ENCODE measurements at regions not wholly inside any gene's neighbourhood (a gene's known extent, or its start where the extent isn't known, plus 50 kb on each side); places are given as distances from the start of the nearest gene placed in this dataset.
"Not testable (repeated sequence)": the region's sequence is repeated elsewhere in the genome, so short reads cannot be mapped to it uniquely, and the experiment has no call there.

DNA sequence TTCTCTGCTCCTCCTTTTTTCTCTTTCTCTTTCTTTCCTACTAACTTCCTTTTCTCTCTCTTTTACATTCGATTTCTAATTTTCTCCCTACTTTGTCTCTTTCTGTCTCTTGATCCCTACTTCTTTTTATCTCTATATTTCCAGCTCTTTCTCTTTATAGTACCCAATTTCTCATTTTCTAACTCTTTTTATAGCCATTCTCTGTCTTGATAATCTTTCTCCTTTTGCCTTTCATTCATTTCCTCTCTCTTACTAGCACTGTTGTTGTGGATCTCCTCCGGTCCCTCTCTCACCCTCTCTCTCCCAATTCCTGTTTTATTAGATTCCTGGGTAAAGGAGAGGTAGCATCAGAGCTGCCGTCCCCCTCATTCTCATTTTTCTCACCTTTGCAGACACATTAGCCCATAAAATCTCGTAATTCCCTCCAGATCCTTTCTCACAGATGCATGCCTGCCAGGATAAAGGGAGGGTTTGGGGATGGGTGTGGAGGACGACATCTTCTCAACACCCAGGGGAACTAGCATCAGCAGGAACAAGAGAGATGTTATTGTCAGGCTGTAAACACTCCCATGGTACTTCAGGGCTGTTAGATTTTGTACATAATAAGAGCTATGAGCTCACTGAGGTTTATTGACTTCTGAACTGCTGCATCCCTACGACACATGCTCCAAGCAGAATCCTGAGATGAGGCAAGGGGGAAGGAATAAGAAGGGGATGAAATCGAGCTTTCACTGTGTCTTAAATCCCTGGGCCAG, 159.0 kb upstream of the GALNT2 start:
- intact Hi-C loops (cut with micrococcal nuclease): no loop called here

DNA sequence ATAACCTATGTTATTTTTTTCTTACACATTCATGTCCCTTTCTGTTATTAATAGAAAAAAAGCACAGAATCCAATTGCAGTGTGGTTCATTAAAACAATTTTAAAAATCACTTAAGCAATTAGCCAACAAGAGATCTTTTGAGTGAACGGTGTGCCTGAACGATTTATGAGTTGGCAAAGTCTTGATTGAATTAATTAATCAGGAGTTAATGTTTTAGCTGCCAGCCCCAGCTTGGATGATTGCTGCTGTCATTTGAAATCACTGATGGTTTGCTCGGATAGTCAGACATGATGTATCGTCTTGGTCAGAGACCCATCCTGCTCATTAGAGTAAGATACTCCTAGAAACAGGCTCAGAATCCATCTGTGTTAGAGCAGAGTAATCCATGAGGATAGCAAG, 158.3 kb upstream of the GALNT2 start:
- intact Hi-C loops (cut with micrococcal nuclease): no loop called here

DNA sequence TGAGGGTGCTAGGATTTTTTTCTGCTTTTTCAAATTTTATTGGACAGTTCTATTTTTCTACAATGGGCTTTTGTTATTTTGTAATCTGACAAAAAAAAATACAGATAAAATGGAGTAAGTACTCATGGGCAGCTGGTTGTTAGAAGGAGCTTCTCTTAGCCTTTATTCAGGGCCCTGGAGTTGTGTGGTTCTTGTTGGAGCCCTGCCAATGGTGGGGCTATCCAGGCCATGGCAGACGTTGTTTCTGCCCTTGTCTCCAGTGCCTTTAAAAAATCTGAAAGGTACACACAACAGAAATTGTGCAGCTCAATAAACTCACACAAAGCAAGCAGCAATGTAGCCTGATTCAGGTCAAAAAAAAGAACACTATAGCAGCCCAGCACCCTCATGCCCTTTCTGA, 153.5 kb upstream of the GALNT2 start:
- intact Hi-C loops (cut with micrococcal nuclease): no loop called here

GRCh38 chr1:229919488-229919887, 147.6 kb upstream of the GALNT2 start:
- intact Hi-C loops (cut with micrococcal nuclease): not testable (repeated sequence)

DNA sequence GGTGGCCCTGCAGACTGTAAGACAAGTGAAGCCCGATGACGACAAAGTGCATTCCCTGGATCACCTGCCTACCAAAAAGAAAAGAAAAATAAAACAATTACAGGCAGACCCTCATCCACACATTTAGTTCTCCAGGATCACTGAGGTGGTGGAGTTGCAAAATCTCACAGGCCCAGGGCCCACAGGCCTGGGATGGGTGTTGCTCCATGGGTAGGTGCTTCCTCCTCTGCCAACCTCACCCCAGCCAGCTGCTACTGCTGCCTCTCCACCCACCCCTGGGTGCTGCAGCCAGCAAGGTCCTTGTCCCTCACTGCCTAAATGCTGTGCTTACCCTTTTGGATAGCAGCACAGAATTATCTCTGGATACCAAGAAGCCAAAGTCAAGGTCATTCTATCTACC, 146.4 kb upstream of the GALNT2 start:
- intact Hi-C loops (cut with micrococcal nuclease): no loop called here

GRCh38 chr1:229922249-229922648, 144.8 kb upstream of the GALNT2 start:
- intact Hi-C loops (cut with micrococcal nuclease): no loop called here

- intact Hi-C loops (cut with micrococcal nuclease): no loop called here
Observed at GRCh38 chr1:229924639-229925038, 142.4 kb upstream of the GALNT2 start.

DNA sequence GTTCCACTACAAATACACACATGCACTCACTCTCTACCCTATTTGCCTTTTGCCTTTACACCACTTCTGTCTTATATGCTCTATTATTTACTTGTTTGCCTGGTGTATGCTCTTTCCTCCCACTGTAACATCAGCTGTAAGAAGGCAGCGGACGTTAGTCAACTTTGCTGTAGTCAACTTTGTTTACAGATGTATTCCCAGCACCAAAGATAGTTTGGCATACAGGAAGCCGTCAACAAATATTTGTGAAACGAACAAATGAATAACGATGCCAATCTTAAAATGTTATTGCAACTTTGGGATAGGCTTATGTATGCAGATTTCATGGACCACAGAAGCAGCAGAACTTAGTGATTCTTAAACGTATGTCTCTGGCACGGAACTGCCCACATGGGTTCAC, 138.3 kb upstream of the GALNT2 start:
- intact Hi-C loops (cut with micrococcal nuclease): no loop called here

- intact Hi-C loops (cut with micrococcal nuclease): not testable (repeated sequence)
Observed at GRCh38 chr1:229931751-229932150, 135.3 kb upstream of the GALNT2 start.

GRCh38 chr1:229935157-229935556, 131.9 kb upstream of the GALNT2 start:
- intact Hi-C loops (cut with micrococcal nuclease): not testable (repeated sequence)

- intact Hi-C loops (cut with micrococcal nuclease): no loop called here
Observed at GRCh38 chr1:229938551-229938950, 128.5 kb upstream of the GALNT2 start.

DNA sequence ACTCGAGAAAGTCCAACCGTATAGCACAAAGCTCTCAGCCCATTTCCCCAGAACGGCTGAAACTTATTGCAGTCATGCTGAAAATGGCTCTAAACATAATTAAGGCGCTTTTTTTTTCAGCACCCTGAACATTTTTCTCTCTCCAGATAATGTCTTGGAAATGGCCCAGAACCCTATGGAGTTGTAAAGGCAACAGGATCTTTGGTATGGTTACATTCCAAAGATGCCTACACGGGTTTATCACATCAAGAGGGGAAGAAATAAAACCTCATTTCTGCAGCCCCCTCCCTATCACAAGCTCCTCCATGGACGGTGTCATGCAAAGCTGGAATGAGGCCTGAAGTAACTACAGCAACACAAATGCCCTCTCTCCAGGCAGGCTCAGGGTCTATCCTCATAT, 126.4 kb upstream of the GALNT2 start:
- intact Hi-C loops (cut with micrococcal nuclease): no loop called here

- intact Hi-C loops (cut with micrococcal nuclease): no loop called here
Observed at GRCh38 chr1:229941160-229941559, 125.9 kb upstream of the GALNT2 start.

- intact Hi-C loops (cut with micrococcal nuclease): no loop called here
Observed at GRCh38 chr1:229941831-229942230, 125.2 kb upstream of the GALNT2 start.

GRCh38 chr1:229942501-229942900, 124.5 kb upstream of the GALNT2 start:
- intact Hi-C loops (cut with micrococcal nuclease): no loop called here

DNA sequence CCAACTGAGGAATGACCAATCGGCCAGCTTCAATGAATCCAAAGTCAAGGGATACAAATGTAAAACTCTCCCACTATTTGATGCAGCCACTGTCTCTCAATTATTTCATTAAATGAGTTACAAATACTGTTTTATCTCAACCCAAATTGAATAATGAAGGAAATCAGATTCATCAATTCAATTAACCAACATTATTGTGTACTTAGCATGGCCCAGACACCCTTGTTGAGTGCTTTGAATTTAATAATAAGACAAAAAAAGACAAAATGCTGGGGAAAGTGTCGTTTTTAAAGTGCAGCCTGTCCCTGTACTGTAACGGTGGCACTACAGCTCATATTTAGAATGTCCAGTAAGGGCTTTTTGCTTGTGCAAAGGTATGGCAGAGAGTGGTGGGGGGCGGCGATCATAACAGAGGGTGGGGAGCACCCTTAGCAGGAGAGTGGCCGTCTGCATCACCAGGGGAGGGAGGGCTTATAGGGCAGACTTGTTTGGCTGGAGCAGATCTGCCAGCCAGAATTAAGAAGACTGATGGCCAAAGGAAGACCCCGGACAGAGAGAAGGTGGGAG, 123.8 kb upstream of the GALNT2 start:
- intact Hi-C loops (cut with micrococcal nuclease): no loop called here

- intact Hi-C loops (cut with micrococcal nuclease): no loop called here
Observed at GRCh38 chr1:229943988-229944743, 122.9 kb upstream of the GALNT2 start.

GRCh38 chr1:229945795-229946194, 121.2 kb upstream of the GALNT2 start:
- intact Hi-C loops (cut with micrococcal nuclease): no loop called here

DNA sequence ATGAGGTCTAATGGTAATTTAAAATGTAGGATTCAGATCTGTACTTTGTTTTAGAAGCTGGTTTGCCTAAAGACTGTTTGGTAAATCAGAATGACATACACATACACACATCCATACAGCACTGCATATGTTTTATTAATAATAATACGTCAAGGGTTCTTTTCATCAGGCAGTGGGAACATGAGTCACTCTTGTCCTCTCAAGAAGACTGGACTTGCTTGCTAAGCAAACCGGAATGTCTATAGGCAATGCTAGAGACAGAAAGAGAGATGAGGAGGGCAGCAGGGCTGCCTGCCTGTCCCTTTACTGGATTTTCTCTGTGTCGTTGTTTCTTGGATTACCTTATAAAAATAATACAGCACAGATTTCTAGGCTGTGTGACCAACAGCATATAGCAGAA, 119.1 kb upstream of the GALNT2 start:
- intact Hi-C loops (cut with micrococcal nuclease): no loop called here

DNA sequence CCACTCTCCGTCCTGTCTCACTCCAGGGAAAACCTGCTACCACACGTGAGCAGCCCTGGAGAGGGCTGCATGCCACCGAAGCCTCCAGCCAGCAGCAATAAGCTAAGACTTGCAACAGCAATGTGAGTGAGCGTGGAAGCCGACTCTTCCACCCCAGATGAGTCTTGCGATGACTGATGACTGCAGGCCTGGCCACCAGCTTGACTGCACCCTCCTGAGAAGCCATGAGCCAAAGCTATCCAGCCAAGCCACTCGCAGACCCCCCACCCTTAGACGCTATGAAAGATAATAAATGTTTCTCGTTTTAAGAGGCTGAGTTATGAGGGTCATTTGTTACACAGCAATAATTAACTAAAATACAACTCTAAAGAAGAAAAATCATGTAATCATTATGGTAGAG, 118.6 kb upstream of the GALNT2 start:
- intact Hi-C loops (cut with micrococcal nuclease): no loop called here

GRCh38 chr1:229949500-229949899, 117.5 kb upstream of the GALNT2 start:
- intact Hi-C loops (cut with micrococcal nuclease): no loop called here

DNA sequence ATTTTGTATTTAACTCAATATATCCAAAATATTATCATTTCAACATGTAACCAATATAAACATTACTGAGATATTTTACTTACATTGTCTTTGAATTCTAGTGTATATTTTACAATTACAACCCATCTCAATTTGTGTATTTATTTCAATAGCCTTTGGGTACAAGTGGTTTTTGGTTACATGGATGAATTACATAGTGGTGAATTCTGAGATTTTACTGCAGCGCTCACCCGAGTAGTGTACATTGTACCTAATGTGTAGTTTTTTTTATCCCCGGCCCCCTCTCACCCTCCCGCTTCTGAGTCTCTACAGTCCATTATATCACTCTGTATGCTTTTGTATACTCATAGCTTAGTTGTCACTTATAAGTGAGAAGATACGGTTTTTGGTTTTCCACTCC, 117.0 kb upstream of the GALNT2 start:
- intact Hi-C loops (cut with micrococcal nuclease): loop anchor here (5.0 kb wide), 1 partner anchor 117 kb away; the partner anchor contains the start of gene GALNT2
